HG02623 (cell line): ENCODE measurements at regions not wholly inside any gene's neighbourhood (a gene's known extent, or its start where the extent isn't known, plus 50 kb on each side); places are given as distances from the start of the nearest gene placed in this dataset.

Experiments used
- ATAC-seq: cut with Tn5 transposase; IDR thresholded peaks from one replicate; pipeline ENCODE4 v1.9.1; 2021; ENCODE audit warnings: moderate library complexity; ENCODE audit not compliant: unreplicated experiment

GRCh38 chr2:15040429-15041084, 408.0 kb downstream of the LRATD1 start:
- no peak for ATAC-seq

- no peak for ATAC-seq
Observed at GRCh38 chr2:15041429-15041837, 408.9 kb downstream of the LRATD1 start.

GRCh38 chr2:15042801-15043217, 410.3 kb downstream of the LRATD1 start:
- ATAC-seq, result no peak

- ATAC-seq, result no peak
Observed at GRCh38 chr2:15043336-15044058, 411.0 kb downstream of the LRATD1 start.

GRCh38 chr2:15045054-15045453, 412.5 kb downstream of the LRATD1 start:
- ATAC-seq, result no peak

- no peak for ATAC-seq
Observed at GRCh38 chr2:15047184-15047583, 414.7 kb downstream of the LRATD1 start.

GRCh38 chr2:15048000-15048399, 415.5 kb downstream of the LRATD1 start:
- no peak for ATAC-seq

- no peak for ATAC-seq
Observed at GRCh38 chr2:15049096-15049993, 416.8 kb downstream of the LRATD1 start.

- ATAC-seq, result no peak
Observed at GRCh38 chr2:15050483-15050882, 418.0 kb downstream of the LRATD1 start.

- no peak for ATAC-seq
Observed at GRCh38 chr2:15053542-15053941, 421.0 kb downstream of the LRATD1 start.

- ATAC-seq, result no peak
Observed at GRCh38 chr2:15058015-15058720, 425.7 kb downstream of the LRATD1 start.

GRCh38 chr2:15058721-15059157, 426.2 kb downstream of the LRATD1 start:
- ATAC-seq, result no peak

- ATAC-seq, result no peak
Observed at GRCh38 chr2:15059870-15060512, 427.5 kb downstream of the LRATD1 start.

GRCh38 chr2:15061268-15061667, 428.8 kb downstream of the LRATD1 start:
- ATAC-seq, result no peak

- no peak for ATAC-seq
Observed at GRCh38 chr2:15066138-15066537, 433.6 kb downstream of the LRATD1 start.

GRCh38 chr2:15069149-15069548, 436.6 kb downstream of the LRATD1 start:
- ATAC-seq, result no peak

- no peak for ATAC-seq
Observed at GRCh38 chr2:15072836-15073235, 440.3 kb downstream of the LRATD1 start.

GRCh38 chr2:15073664-15074063, 441.1 kb downstream of the LRATD1 start:
- no peak for ATAC-seq

- no peak for ATAC-seq
Observed at GRCh38 chr2:15074319-15074718, 441.8 kb downstream of the LRATD1 start.
